ENCODE measurements at regions not wholly inside any gene's neighbourhood (a gene's known extent, or its start where the extent isn't known, plus 50 kb on each side); places are given as distances from the start of the nearest gene placed in this dataset.

GRCh38 chr7:114755856-114756255 is 166.0 kb upstream of the MDFIC start:
- DNase-seq (ENCODE audit: extremely low spot score, unreplicated experiment): no peak
- Mint-ChIP-seq H3K27ac (no peak overlapping the region), H3K9me3 (no peaks in the 10 kb centered on the region), H3K4me1 (ENCODE audit: unreplicated experiment) (no peaks in the 10 kb centered on the region), H3K27me3 (no peaks in the 10 kb centered on the region), H3K4me3 (no peak overlapping the region), H3K36me3 (no peaks in the 10 kb centered on the region)
- TF ChIP-seq CTCF (conservative IDR thresholded peaks at IDR 0.05): no peak

- no peak for TF ChIP-seq CTCF (conservative IDR thresholded peaks at IDR 0.05)
- no peak overlapping the region for H3K27ac Mint-ChIP-seq
- no peaks in the 10 kb centered on the region for H3K4me1 Mint-ChIP-seq (ENCODE audit: unreplicated experiment)
Observed at GRCh38 chr7:114758661-114759227, 163.2 kb upstream of the MDFIC start.

GRCh38 chr7:114759347-114760062 is 162.4 kb upstream of the MDFIC start:
- Mint-ChIP-seq H3K4me1 (ENCODE audit: unreplicated experiment) (no peaks in the 10 kb centered on the region), H3K9me3 (no peaks in the 10 kb centered on the region), H3K27me3 (no peaks in the 10 kb centered on the region), H3K4me3 (no peak overlapping the region), H3K36me3 (no peaks in the 10 kb centered on the region), H3K27ac (no peak overlapping the region)
- DNase-seq (ENCODE audit: extremely low spot score, unreplicated experiment): no peak
- TF ChIP-seq CTCF (conservative IDR thresholded peaks at IDR 0.05): no peak

More at GRCh38 chr7:114758661-114759227, 163.2 kb upstream of the MDFIC start:
- Mint-ChIP-seq H3K27me3 (no peaks in the 10 kb centered on the region), H3K9me3 (no peaks in the 10 kb centered on the region), H3K36me3 (no peaks in the 10 kb centered on the region), H3K4me3 (no peak overlapping the region)
- no peak for DNase-seq (ENCODE audit: extremely low spot score, unreplicated experiment)

GRCh38 chr7:114760477-114760876 is 161.4 kb upstream of the MDFIC start:
- Mint-ChIP-seq H3K4me3 (no peak overlapping the region), H3K27ac (no peak overlapping the region), H3K27me3 (no peaks in the 10 kb centered on the region), H3K4me1 (ENCODE audit: unreplicated experiment) (no peaks in the 10 kb centered on the region), H3K9me3 (no peaks in the 10 kb centered on the region), H3K36me3 (no peaks in the 10 kb centered on the region)
- DNase-seq (ENCODE audit: extremely low spot score, unreplicated experiment): no peak
- no peak for TF ChIP-seq CTCF (conservative IDR thresholded peaks at IDR 0.05)

- no peaks in the 10 kb centered on the region for H3K36me3 Mint-ChIP-seq
- no peaks in the 10 kb centered on the region for H3K9me3 Mint-ChIP-seq
- H3K27ac Mint-ChIP-seq: no peak overlapping the region
- no peaks in the 10 kb centered on the region for H3K27me3 Mint-ChIP-seq
- no peaks in the 10 kb centered on the region for H3K4me1 Mint-ChIP-seq (ENCODE audit: unreplicated experiment)
- TF ChIP-seq CTCF (conservative IDR thresholded peaks at IDR 0.05): no peak
- DNase-seq (ENCODE audit: extremely low spot score, unreplicated experiment): no peak
- H3K4me3 Mint-ChIP-seq: no peak overlapping the region
Observed at GRCh38 chr7:114761973-114762372, 159.9 kb upstream of the MDFIC start.

All from type B pancreatic cell (in vitro differentiated cells).